Parathyroid adenoma (tissue), 2 donors: ENCODE measurements at regions not wholly inside any gene's neighbourhood (a gene's known extent, or its start where the extent isn't known, plus 50 kb on each side); places are given as distances from the start of the nearest gene placed in this dataset.

Experiments used
- H2AFZ ChIP-seq: fragments of 300-600 bp; sonication (generic); one replicate; pipeline ENCODE4 v1.7.0; 2017; ENCODE audit warnings: antibody characterized with exemption, mild to moderate bottlenecking
- H3K27ac ChIP-seq: fragments of 300-600 bp; sonication (generic); one replicate; pipeline ENCODE4 v1.7.0; 2017
- H3K27me3 ChIP-seq: fragments of 300-600 bp; sonication (generic); one replicate; pipeline ENCODE4 v1.7.0; 2017; ENCODE audit warnings: low read length; ENCODE audit not compliant: control insufficient read depth, insufficient read depth
- H3K36me3 ChIP-seq: fragments of 300-600 bp; sonication (generic); one replicate; pipeline ENCODE4 v1.7.0; 2017; ENCODE audit warnings: low read length; ENCODE audit not compliant: control insufficient read depth, insufficient read depth
- H3K4me1 ChIP-seq: fragments of 300-600 bp; sonication (generic); one replicate; pipeline ENCODE4 v1.7.0; 2017; ENCODE audit warnings: control low read depth
- H3K4me2 ChIP-seq: fragments of 300-600 bp; sonication (generic); one replicate; pipeline ENCODE4 v1.7.0; 2017; ENCODE audit warnings: low read length
- H3K4me3 ChIP-seq: fragments of 300-600 bp; sonication (generic); one replicate; pipeline ENCODE4 v1.7.0; 2017; ENCODE audit warnings: low read depth, low read length
- H3K79me2 ChIP-seq: fragments of 300-600 bp; sonication (generic); one replicate; pipeline ENCODE4 v1.7.0; 2017; ENCODE audit warnings: control low read depth
- H3K9ac ChIP-seq: fragments of 300-600 bp; sonication (generic); one replicate; pipeline ENCODE4 v1.7.0; 2017; ENCODE audit warnings: mild to moderate bottlenecking
- H3K9me3 ChIP-seq: fragments of 300-600 bp; sonication (generic); one replicate; pipeline ENCODE4 v1.7.0; 2017; ENCODE audit warnings: low read length; ENCODE audit not compliant: control insufficient read depth
- CTCF ChIP-seq: fragments of 300-600 bp; sonication (generic); IDR thresholded peaks from one replicate; pipeline ENCODE4 v1.7.0; 2017; ENCODE audit warnings: antibody characterized with exemption, mild to moderate bottlenecking
- donor health status: primary hyperparathyroidism.

GRCh38 chr12:91824991-91825390 lies 320.7 kb downstream of the BTG1 start:
- Histone ChIP-seq H3K4me3 (no peak overlapping the region), H3K9me3 (no peaks in the 10 kb centered on the region), H3K4me1 (peaks cover 17% of the 10 kb centered on the region), H3K27me3 (no peaks in the 10 kb centered on the region), H3K27ac (no peak overlapping the region), H2AFZ (no peak overlapping the region), H3K79me2 (no peaks in the 10 kb centered on the region), H3K36me3 (no peaks in the 10 kb centered on the region), H3K4me2 (no peak overlapping the region), H3K9ac (no peak overlapping the region)
- no peak for TF ChIP-seq CTCF

DNA sequence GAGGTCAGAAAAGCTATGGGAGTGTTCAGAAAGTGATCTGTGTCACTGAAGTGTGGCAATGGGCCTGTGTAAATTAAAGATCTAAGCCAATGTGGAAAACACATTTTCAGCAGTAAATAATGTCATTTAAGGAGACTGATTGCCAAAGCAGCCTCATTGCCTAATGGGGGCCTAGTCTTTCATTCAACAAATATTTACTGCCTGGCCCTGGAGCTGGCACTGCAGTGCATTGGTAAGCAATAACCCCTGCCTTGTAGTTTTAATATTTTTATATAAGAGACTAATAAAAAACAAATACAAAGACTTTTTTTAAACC lies 326.6 kb downstream of the BTG1 start:
- H3K4me3 ChIP-seq, result no peak overlapping the region
- no peak overlapping the region for H3K27ac ChIP-seq
- no peak overlapping the region for H3K4me2 ChIP-seq
- H3K79me2 ChIP-seq, result no peaks in the 10 kb centered on the region
- H3K27me3 ChIP-seq, result no peaks in the 10 kb centered on the region
- H2AFZ ChIP-seq, result no peak overlapping the region
- H3K9me3 ChIP-seq, result no peaks in the 10 kb centered on the region
- no peak overlapping the region for H3K9ac ChIP-seq
- TF ChIP-seq CTCF, result no peak
- no peaks in the 10 kb centered on the region for H3K36me3 ChIP-seq
- H3K4me1 ChIP-seq, result peaks cover 8% of the 10 kb centered on the region

GRCh38 chr12:91818227-91819131 lies 327.2 kb downstream of the BTG1 start:
- Histone ChIP-seq H3K4me3 (no peak overlapping the region), H3K27ac (no peak overlapping the region), H3K36me3 (no peaks in the 10 kb centered on the region), H3K9me3 (no peaks in the 10 kb centered on the region), H3K9ac (no peak overlapping the region), H3K4me1 (peaks cover 8% of the 10 kb centered on the region), H3K27me3 (no peaks in the 10 kb centered on the region), H2AFZ (no peak overlapping the region), H3K4me2 (no peak overlapping the region), H3K79me2 (no peaks in the 10 kb centered on the region)
- no peak for TF ChIP-seq CTCF

DNA sequence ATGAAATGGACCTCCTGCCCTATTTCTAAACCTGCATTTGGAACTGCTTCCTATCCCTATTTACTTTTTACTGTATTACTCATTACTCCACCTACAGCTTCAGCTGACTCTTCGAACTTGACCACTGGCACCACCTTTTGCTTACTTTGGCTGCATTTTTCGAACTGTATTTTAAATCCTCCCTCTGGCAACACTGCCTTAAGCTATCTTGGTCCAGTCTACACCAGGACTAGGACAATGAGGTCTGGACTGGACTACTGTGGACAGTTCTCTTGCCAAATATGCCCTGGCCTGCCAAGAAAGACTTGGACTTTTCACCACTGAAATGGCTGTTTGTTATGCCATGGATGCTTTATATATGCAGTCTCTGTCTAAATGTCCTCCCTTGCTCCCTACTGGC lies 328.1 kb downstream of the BTG1 start:
- Histone ChIP-seq H3K4me2 (no peak overlapping the region), H3K9me3 (no peaks in the 10 kb centered on the region), H3K4me3 (no peak overlapping the region), H3K9ac (no peak overlapping the region), H3K27me3 (no peaks in the 10 kb centered on the region), H3K4me1 (peaks cover 8% of the 10 kb centered on the region), H2AFZ (no peak overlapping the region), H3K27ac (no peak overlapping the region), H3K79me2 (no peaks in the 10 kb centered on the region), H3K36me3 (no peaks in the 10 kb centered on the region)
- TF ChIP-seq CTCF, result no peak

- no peak overlapping the region for H3K4me3 ChIP-seq
- H3K27me3 ChIP-seq, result no peaks in the 10 kb centered on the region
- peaks cover 4% of the 10 kb centered on the region for H3K4me1 ChIP-seq
- no peaks in the 10 kb centered on the region for H3K9me3 ChIP-seq
- H3K36me3 ChIP-seq, result no peaks in the 10 kb centered on the region
- no peaks in the 10 kb centered on the region for H3K79me2 ChIP-seq
- TF ChIP-seq CTCF, result no peak
- H3K4me2 ChIP-seq, result no peak overlapping the region
- H3K9ac ChIP-seq, result no peak overlapping the region
- H2AFZ ChIP-seq, result no peak overlapping the region
- H3K27ac ChIP-seq, result no peak overlapping the region
These were observed 331.9 kb downstream of the BTG1 start for GRCh38 chr12:91813701-91814100.
